CD4-positive, alpha-beta T cell treated with Interleukin-6 for 4 hours (primary cell): ENCODE measurements at regions not wholly inside any gene's neighbourhood (a gene's known extent, or its start where the extent isn't known, plus 50 kb on each side); places are given as distances from the start of the nearest gene placed in this dataset.

ENCODE experiments used
- DNase-seq: peaks from one replicate; pipeline ENCODE4 v3.0.0-alpha.2; 2020; ENCODE audit warnings: mixed read lengths

DNA sequence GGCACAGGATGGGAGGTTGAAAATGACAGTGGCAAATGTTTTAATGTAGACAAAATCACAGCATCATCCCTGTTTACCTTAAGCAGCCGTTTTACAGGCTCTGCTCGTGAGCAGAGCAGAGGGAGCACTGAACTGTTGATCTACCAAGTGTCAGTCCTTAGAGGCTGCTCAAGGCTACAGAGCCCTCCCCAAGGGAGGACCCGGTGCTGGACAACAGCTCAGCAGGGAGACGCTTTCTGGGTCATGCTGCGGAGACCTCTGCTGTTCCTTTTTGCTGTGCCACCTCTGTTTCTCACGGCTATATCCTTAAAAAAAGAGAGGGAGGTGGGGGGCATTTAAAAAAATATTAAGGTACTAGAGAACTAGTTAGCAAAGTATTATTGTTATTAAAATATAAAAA lies 400.2 kb downstream of the GABRB3 start:
- DNase-seq, result no peak

DNA sequence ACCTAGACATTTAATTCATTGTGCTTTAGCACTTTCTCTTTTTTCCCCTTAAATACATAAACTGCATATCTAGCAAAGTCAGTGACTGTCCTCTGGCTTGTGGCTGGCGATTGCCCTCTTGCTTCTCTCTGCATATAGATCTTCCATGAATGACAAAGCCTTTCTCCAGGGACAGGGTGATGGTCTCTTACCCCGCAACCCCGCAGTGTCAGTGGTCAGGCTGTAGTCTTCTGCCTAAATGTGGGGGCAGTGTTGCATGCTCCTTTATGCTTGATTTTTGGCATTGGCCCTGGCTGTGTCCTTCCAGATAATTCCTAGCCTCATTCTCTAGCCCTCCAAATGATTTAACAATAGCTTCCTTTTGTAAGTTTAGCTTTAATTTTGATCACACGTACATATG lies 407.8 kb downstream of the GABRB3 start:
- no peak for DNase-seq

DNA sequence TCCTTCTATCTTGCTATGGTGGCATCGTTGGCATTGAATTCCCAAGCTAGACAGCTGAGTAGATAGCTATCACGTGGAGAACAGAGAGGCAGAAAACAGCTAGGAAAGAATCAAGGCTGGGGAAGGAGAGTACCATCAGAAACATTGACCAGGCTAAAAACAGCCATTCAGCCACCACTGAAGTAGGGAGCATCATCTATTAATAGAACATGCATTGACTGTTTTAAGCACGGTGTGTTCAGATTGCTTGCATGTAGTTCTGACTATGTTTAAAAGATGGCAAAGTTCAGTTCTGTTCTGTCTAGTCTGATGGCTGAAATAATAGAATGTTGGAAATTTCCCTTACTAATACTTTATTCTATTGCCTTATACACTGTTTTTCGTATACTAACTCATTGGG lies 413.0 kb downstream of the GABRB3 start:
- no peak for DNase-seq

DNA sequence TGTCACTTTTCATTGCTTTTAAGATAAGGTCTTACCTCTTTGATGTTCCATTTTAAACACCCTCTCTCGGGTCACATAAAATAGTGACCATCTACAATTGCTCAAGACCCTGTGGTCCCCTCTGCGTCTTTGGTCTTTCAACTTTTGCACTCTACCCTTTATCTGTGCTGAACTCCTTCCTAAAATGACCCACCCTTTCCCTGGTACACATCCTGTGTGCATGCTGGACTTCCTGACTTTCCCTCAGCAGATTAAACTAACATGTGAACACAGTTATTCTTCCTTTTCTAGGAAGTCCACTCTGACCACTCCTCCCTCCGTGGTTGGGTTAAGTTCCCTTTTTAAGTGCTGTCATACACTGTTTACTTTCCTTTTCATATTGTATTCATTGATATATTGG lies 414.2 kb downstream of the GABRB3 start:
- no peak for DNase-seq

DNA sequence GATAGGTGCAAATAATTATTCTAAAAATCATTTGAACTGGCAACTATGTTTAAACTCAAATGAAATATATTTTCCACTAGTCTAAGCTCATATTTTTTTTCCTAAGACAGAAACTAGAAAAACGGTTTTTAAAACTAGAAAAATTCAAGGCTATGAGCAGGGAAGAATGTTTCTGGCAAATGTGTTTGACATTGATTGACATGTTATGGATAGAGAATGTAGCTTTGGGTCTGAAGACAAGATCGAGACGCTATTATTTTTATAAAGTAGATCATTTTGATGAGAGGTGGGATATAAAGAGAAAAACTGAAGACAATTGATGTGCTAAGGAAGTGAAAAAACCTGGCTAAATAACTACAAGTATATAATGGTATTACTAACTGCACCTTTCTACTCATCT lies 415.2 kb downstream of the GABRB3 start:
- DNase-seq, result no peak

DNA sequence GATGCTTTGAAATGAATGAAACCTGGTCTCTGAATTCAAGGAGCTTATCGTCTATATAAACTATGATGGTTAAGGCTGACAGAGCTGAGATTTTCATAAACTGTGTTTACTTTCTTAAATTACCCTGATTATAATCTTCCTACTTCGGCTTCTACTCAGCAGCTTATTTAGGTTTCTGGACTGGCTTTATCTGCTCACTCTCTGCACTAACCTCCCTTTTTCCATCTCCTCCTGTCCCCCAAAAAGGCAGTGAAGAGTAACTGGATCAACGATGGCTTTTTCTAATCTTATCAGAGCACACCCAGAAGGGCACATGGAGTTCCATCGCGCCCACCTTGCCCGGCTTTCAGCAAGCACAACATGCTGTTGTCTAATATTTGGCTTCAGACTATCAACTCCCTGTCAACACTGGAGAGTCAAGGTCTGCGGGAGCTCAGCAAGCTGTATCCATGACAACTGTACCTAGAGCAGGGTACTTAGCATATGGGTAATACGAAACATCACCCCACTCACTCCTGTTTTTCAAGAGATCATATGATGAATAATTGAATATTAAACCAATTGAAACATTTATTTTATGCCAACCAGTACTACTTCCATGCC lies 417.3 kb downstream of the GABRB3 start:
- no peak for DNase-seq

DNA sequence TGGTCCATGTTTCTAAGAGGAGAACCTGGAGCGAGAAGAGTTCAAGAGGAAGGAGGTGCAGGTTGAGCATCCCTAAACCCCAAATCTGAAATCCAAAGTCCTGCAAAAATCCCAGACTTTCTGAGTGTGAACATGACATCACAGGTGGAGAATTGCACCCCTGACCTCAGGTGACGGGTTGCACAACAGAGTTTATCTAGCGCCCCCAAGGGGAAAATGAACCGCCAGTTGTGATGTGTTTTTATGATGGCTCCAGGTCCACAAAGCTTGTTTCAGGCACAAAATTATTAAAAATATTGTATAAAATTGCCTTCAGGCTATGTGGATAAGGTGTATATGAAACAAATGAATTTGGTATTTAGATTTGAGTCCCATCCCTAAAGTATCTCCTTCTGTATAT lies 420.0 kb downstream of the GABRB3 start:
- no peak for DNase-seq

DNA sequence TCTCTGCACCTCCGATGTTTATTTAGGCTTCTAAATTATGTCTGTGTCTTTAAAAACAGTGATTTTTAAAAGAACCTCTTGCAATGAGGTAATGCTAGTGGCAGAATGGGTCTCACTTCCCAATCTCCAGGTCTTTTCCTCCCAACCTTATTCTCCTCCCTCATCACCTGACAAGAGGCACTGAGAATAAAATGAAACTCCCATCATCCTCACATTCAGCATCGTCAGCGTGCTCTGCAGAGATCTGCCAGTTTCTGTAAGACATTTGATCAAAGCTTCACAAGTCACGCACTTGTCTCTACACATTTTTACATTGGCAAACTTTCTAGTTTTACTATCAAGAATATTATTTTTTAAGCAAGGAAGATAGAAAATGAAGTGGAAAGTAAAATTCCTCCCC lies 420.5 kb downstream of the GABRB3 start:
- no peak for DNase-seq

DNA sequence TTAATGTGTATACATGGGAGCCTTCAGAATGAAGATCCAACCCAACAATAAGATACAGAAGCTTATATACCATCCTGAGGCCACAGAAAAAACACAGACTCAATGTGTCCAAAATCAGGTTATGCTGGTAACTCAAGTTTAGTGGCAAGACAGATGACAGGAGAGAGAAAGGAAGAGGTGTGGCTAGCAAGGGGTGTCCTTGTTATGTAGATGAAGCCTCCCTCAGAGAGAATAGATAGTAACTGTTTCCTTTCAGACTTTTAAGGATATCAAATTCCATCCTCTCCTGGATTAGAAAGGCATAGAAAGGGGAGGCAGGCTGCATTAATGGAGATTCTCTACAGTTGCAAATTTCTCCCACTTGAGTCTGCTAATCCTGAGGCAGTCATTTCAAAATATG lies 447.4 kb downstream of the GABRB3 start:
- no peak for DNase-seq

DNA sequence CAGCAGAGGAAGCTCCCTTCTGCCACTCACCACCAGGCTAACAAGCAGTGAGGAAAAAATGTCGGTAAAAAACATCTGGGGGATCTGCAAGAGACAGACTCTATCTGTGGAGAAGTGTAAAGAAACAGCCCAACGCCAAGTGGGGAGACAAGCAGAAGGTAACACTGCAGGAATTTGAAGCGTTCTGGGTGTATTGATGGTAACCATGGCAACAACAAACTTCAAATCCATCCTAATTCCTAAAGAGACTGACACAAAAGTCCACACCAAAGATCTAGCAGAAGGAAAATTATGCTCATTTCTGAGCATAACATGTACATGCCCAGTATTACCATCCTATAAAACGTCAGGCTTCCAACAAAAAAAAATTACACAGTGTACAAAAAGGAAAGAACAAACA lies 449.3 kb downstream of the GABRB3 start:
- no peak for DNase-seq

DNA sequence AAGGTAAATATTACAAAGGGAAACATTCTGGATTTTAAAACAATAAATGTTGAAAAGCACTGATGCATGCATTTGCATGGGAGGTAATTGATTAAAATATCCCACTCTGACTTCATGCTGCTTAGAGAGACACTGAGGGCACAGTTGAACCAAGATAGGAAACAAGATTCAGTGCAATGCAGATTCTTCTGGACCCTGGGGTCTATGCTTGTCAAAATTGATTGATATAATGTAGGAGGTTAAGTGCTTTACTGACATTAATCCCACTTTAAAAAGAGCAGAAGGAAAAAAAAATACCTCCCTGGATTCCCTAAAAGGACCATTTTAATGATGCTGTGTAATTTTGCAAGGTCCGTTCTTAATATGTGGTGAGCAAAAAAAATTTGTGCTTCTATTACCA lies 454.2 kb downstream of the GABRB3 start:
- DNase-seq, result no peak

DNA sequence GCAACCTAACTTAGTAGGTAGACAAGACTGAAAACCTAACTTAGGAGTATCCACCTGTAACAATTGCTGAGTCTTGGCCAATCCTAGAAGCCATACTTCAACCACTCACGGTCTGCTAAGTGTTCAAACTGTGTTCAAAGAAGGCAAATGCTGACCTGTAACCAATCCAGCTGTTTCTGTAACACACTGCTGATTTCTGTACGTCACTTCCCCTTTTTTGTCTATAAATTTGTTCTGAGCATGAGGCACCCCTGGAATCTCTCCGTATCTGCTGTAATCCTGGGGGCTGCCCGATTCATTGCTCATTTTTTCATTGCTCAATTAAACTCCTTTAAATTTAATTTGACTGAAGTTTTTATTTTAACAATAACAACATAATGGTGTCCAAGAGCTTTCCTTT lies 451.4 kb upstream of the ATP10A start:
- DNase-seq, result no peak

DNA sequence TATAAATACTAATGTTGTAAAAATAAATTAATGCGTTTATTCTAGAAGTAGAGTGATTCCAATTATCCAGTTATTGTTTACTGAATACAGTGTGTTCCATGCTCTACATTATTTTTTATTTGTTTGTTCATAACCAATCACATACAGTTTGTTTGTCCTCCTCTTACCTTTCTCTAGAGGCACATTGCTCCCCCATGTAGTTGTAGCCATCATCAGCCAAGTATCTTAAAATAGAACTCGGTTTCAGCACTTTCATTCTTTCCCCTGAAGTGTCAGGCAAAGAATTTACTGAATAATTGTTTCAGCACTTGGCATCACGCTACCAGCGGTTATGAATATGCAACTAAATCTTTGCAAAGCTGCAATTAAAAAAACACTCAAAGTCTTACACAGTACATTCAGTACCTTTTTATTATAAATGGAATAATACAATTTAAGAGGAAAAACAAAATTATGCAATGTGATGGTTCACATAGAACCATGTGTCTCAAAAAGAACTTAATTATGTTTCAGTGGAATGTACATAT lies 448.6 kb upstream of the ATP10A start:
- DNase-seq, result no peak

DNA sequence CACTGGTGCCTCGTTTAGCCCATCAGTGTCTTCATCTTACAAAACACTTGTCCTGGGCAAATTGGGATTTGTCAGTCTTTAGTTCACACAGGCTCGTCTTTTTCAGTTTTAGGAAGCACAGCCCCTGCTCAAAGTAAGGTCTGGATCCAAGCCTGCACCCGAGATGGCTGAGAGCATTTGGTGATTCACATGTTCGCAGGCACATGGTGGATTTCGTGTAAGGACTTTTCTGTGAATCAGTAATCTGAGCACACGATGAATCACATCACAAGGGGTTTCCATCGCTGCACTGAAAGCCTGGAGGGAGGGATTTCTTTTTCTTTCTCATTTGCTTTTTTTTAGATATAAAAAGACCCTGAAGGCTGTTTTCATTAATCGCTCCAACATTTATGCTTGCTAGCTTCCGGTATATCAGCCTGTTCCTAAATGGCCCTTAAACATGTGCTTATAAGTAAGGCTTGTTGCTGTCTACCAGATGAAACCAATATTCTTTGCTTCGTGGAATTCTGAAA lies 435.6 kb upstream of the ATP10A start:
- DNase-seq, result no peak

DNA sequence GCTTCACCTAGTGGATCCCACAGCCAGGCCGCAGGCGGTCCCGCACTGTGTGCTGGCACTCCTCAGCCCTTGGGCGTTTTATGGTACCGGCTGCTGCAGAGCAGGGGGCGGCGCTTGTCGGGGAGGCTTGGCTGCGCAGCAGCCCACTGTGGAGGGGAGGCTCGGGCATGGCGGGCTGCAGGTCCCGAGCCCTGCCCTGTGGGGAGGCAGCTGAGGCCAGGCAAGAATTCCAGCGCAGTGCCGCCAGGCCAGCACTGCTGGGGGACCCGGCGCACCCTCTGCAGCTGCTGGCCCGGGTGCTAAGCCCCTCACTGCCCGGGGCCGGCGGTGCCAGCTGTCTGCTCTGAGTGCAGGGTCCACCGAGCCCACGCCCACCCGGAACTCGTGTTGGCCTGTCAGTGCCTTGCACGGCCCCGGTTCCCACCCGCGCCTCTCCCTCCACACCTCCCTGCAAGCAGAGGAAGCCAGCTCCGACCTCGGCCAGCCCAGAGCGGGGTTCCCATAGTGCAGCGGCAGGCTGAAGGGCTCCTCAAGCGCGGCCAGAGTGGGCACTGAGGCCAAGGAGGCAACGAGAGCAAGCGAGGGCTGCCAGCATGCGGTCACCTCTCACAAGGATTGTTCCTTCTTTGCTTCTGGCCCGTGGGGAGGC lies 435.0 kb upstream of the ATP10A start:
- no peak for DNase-seq

DNA sequence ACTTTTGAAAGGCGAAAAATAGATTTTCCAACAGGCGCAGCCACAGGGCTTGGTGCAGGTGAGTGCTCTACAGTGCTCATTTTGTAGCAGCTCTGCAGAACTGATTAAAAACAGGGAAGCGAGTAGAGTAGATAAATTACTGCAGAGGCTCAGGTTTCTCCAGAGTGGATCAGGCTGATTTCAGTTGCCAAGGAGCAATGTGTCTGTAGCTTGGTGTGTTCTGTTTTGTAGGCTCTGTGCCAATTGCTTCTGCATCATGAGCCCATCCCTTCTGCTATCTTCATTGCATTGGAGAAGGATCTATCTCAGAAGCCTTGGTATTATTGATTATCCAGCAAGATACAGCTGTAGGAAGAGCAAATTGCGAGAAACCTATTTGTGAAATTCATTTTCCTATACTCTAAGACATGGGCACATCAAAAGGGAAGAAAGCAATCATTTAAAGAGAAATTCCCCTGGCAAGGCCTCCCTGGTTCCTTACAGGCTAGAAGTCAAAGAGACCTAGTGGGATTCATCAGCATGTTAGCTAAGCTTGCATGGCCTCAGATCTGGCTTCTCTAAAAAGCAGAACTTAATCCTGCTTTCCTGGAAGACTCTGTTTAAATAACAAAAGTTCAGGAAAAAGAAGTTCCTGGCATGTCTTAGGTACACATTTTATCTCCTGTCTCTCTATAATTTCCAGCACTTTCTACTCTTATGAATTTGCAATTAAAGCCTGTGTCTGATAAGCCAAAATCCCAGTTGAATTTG lies 432.4 kb upstream of the ATP10A start:
- DNase-seq, result no peak

DNA sequence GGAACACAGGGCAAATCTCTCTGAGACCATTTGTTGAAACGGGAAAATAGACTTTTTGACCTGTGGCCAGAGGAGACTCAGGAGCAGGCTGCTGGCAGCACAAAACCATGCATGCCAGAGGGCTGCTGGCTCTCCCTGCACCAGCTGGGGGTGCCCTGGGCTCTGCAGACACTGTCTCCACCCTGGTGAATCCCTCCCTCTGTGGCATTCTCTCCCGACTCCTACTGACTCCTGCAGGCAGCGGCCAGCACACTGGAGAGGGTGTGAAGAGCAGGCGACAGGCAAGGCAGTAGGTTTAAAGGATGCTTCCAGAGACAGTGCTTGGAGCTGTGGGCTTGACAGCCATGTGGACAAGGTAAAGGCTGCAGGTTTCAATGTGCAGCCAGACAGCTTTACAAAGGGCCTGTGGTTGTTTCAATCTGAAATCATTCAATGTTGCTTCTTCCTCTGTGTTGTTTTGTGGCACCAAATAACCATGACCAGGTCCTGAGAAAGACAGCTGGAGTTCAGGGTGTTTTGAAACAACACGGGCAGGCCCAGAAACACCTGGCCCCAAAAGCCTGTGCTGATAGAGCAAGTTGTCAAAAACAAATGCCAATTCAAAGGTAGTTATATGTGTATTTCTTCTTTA lies 431.0 kb upstream of the ATP10A start:
- DNase-seq, result no peak

DNA sequence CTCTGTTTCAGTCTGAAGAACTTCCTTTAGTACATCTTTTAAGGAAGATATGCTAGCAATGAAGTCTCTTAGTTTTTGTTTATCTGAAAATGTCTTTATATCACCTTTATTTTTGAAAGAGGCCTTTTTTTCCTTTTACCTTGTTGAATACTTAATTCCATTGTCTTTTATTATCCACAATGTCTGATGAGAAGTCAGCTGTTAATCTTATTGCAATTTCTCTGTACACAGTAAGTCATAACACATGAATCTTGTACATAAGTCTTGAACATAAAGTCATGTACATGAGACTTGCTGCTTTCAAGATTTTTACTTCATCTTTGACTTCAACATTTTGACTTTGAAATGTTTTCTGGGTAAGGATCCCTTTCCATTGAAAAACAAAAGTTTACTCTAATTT lies 424.3 kb upstream of the ATP10A start:
- no peak for DNase-seq

DNA sequence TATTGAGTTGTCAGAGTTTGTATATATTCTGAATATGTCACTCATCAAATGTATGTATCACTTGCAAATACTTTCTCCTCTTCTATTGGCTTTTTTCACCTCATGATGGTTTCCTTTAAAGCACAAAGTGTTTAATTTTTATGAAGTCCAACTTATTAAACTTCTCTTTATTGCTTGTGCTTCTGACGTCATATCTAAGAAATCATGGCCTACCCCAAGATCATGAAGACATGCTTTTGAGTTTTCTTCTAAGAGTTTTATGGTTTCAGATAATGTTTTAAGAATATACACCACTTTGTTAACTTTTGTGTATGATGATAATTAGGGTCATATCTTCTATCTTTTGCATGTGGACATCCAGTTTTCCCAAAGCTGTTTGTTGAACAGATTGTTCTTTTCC lies 417.2 kb upstream of the ATP10A start:
- no peak for DNase-seq

DNA sequence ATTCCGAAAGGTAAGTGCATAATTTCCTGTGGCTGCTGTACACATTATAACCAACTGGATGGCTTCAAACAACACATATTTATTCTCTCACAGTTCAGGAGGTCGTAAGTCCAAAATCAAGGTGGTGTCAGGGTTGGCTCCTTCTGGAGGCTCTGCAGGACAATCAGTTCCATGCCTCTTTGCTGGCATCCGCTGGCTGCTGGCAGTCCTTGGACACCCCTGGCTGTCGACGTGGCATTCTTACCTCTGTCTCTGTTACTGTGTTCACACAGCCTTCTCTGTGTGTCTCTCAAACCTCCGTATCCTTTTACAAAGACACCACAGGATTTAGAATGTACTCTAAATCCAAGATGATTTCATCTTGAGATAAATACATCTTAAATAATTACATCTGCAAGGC lies 398.8 kb upstream of the ATP10A start:
- no peak for DNase-seq

DNA sequence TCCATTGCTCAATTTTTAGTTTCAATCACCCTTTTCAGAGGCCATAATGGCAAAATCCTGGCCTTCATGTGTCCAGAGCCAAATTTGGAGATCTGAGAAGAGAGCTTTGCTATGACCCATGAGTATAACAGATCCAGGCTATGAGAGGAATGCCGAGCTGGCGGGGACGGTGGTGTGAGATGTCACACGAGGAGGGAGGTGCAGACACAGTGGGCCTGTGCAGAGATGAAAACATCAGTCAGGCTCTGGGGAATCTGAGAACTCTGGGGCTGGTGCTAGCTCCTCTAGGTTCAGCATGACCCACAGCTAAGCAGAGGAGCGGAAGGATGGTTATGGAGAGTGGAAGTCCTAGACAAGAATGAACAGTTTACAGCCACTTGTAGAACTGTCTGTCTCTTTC lies 398.3 kb upstream of the ATP10A start:
- DNase-seq, result no peak

DNA sequence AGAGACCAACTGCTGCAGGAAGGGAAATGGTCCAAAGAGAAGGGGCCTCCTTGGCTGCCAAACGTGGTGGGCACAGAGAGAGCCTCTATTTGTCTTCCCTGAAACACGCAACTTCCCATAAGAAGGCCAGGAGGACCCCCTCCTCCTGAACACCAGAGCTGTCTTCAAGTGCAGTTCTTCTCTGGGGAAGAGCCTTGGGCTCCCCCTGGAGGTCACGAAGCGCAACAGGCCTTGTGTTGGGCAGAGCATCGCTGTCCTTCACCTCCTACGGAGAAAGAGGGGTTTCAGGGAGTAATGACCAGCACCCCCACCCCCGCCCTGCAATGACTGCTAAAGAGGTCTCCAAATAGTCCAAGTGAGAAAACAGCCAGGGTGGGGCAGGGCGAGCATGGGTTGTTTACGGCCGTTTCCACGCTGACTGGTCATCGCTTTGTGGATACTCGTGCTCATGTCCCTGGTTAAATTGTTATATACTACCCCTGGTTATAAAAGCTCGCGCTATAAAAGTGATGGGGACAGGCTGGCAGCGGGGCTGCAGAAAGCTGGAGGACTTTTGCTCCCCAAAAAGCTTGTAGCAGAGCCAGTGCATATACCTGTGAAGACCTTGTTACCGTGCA lies 397.5 kb upstream of the ATP10A start:
- peak; percentile 23 for DNase-seq

DNA sequence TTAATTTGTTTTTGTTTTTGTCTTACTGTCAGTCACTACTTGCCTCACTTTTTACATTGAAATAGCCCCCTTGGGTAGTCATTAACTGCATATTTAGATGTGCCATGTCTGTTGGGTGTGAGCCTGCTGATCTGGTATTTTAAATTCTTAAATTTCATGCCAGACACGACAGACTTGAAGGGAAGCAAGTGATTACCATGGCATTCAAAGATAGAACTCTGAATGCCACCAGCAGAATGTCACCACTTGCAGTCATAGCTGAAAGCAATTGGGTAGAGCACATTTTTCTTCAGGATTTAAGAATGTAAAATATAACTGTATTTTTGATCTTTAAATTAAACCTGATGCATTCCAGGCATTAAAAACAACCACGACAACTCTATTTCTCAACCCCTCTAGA lies 396.5 kb upstream of the ATP10A start:
- DNase-seq, result no peak
